Thoracic aorta (tissue), 2 donors: ENCODE measurements at regions not wholly inside any gene's neighbourhood (a gene's known extent, or its start where the extent isn't known, plus 50 kb on each side); places are given as distances from the start of the nearest gene placed in this dataset.

Experiments
- ATAC-seq: fragments of 150-250 bp; one replicate; pipeline ENCODE4 v1.8.0; 2017; ENCODE audit warnings: low read depth; ENCODE audit not compliant: insufficient number of reproducible peaks, low FRiP score
- DNase-seq: peaks from one replicate; pipeline ENCODE4 v3.0.0-alpha.2; 2020; ENCODE audit warnings: low spot score
- H3K27ac ChIP-seq, 2 donors: fragments of 200-600 bp; sonication (generic); 1 replicate in 1 of 2; 2 replicates in 1 of 2; pipeline ENCODE4 v1.5.1; 2016; ENCODE audit warnings: mild to moderate bottlenecking in 2 of 2, moderate library complexity in 2 of 2
- H3K27me3 ChIP-seq: fragments of 200-600 bp; sonication (generic); replicated peaks from 2 replicates; pipeline ENCODE4 v1.6.0; 2016; ENCODE audit warnings: mild to moderate bottlenecking; ENCODE audit not compliant: insufficient read depth
- H3K36me3 ChIP-seq: fragments of 200-600 bp; sonication (generic); one replicate; pipeline ENCODE4 v1.5.1; 2016
- H3K4me1 ChIP-seq, 2 donors: fragments of 200-600 bp; sonication (generic); 1 replicate in 1 of 2; 2 replicates in 1 of 2; pipeline versions ENCODE4 v1.5.1 to v1.6.0; 2016; ENCODE audit warnings: low read depth in 2 of 2, mild to moderate bottlenecking in 1 of 2; ENCODE audit not compliant: control insufficient read depth in 1 of 2
- H3K4me3 ChIP-seq: fragments of 200-600 bp; sonication (generic); 2 replicates; pipeline ENCODE4 v1.5.1; 2016; ENCODE audit warnings: mild to moderate bottlenecking
- H3K9me3 ChIP-seq: fragments of 200-600 bp; sonication (generic); 2 replicates; pipeline ENCODE4 v1.5.1; 2016
- CTCF ChIP-seq: fragments of 200-600 bp; sonication (generic); IDR thresholded peaks from one replicate; pipeline ENCODE4 v1.5.1; 2019; ENCODE audit warnings: antibody characterized with exemption

- Histone ChIP-seq H3K27ac (no peak overlapping the region), H3K36me3 (no peaks in the 10 kb centered on the region), H3K4me1 (no peaks in the 10 kb centered on the region), H3K27me3 (no peaks in the 10 kb centered on the region), H3K4me3 (no peak overlapping the region), H3K9me3 (no peaks in the 10 kb centered on the region)
- no peak for DNase-seq
- no peak for TF ChIP-seq CTCF
- no peak for ATAC-seq
Measured at GRCh38 chr6:112431803-112432202, 84.7 kb downstream of the RFPL4B start.

GRCh38 chr6:112432853-112433252 lies 85.7 kb downstream of the RFPL4B start:
- no peak overlapping the region for H3K4me3 ChIP-seq
- H3K36me3 ChIP-seq, result no peaks in the 10 kb centered on the region
- H3K27ac ChIP-seq, result no peak overlapping the region
- DNase-seq, result no peak
- no peaks in the 10 kb centered on the region for H3K4me1 ChIP-seq
- TF ChIP-seq CTCF, result no peak
- no peak for ATAC-seq
- no peaks in the 10 kb centered on the region for H3K27me3 ChIP-seq
- H3K9me3 ChIP-seq, result no peaks in the 10 kb centered on the region

- Histone ChIP-seq H3K9me3 (no peaks in the 10 kb centered on the region), H3K4me3 (no peak overlapping the region), H3K27ac (no peak overlapping the region), H3K4me1 (no peaks in the 10 kb centered on the region), H3K27me3 (no peaks in the 10 kb centered on the region), H3K36me3 (no peaks in the 10 kb centered on the region)
- ATAC-seq, result no peak
- DNase-seq, result no peak
- no peak for TF ChIP-seq CTCF
Measured at GRCh38 chr6:112433457-112433856, 86.3 kb downstream of the RFPL4B start.

GRCh38 chr6:112434896-112435435 lies 87.8 kb downstream of the RFPL4B start:
- TF ChIP-seq CTCF, result no peak
- Histone ChIP-seq H3K36me3 (no peaks in the 10 kb centered on the region), H3K27ac (no peak overlapping the region), H3K4me3 (no peak overlapping the region), H3K4me1 (peaks cover 0 to 6% of the 10 kb centered on the region in 2 donors), H3K9me3 (no peaks in the 10 kb centered on the region), H3K27me3 (no peaks in the 10 kb centered on the region)
- DNase-seq, result no peak
- no peak for ATAC-seq

GRCh38 chr6:112437058-112437457 lies 89.9 kb downstream of the RFPL4B start:
- no peaks in the 10 kb centered on the region for H3K27me3 ChIP-seq
- TF ChIP-seq CTCF, result no peak
- no peak overlapping the region for H3K27ac ChIP-seq
- H3K9me3 ChIP-seq, result no peaks in the 10 kb centered on the region
- H3K4me1 ChIP-seq, result peaks cover 7 to 13% of the 10 kb centered on the region in 2 donors
- DNase-seq, result no peak
- no peaks in the 10 kb centered on the region for H3K36me3 ChIP-seq
- no peak overlapping the region for H3K4me3 ChIP-seq
- no peak for ATAC-seq
